Mesothelial cell of epicardium (in vitro differentiated cells): ENCODE measurements at regions not wholly inside any gene's neighbourhood (a gene's known extent, or its start where the extent isn't known, plus 50 kb on each side); places are given as distances from the start of the nearest gene placed in this dataset.
"Not testable (repeated sequence)": the region's sequence is repeated elsewhere in the genome, so short reads cannot be mapped to it uniquely, and the experiment has no call there.

Experiments
- DNase-seq, 2 experiments: peaks; one replicate each; pipeline ENCODE4 v3.0.0; 2021; ENCODE audit warnings: low spot score in 2 of 2; ENCODE audit not compliant: unreplicated experiment in 2 of 2
- H3K27ac Mint-ChIP-seq: 2 replicates; pipeline ENCODE4 v1.8.0; 2021; ENCODE audit warnings: mixed read lengths
- H3K27me3 Mint-ChIP-seq: 2 replicates; pipeline ENCODE4 v1.8.0; 2021; ENCODE audit warnings: low read depth, mixed read lengths
- H3K36me3 Mint-ChIP-seq: 2 replicates; pipeline ENCODE4 v1.8.0; 2021; ENCODE audit warnings: mixed read lengths
- H3K4me1 Mint-ChIP-seq: 2 replicates; pipeline ENCODE4 v1.8.0; 2021; ENCODE audit warnings: mixed read lengths
- H3K4me3 Mint-ChIP-seq: 2 replicates; pipeline ENCODE4 v1.8.0; 2021; ENCODE audit warnings: mild to moderate bottlenecking, moderate library complexity, mixed read lengths
- H3K9me3 Mint-ChIP-seq: 2 replicates; pipeline ENCODE4 v1.8.0; 2021; ENCODE audit warnings: mixed read lengths
- TF ChIP-seq, protein P1 (sequence below): fragments of 200-600 bp; sonication (generic); IDR thresholded peaks from one replicate; pipeline ENCODE4 v1.5.0; 2021; ENCODE audit warnings: antibody characterized with exemption; ENCODE audit not compliant: unreplicated experiment

DNA sequence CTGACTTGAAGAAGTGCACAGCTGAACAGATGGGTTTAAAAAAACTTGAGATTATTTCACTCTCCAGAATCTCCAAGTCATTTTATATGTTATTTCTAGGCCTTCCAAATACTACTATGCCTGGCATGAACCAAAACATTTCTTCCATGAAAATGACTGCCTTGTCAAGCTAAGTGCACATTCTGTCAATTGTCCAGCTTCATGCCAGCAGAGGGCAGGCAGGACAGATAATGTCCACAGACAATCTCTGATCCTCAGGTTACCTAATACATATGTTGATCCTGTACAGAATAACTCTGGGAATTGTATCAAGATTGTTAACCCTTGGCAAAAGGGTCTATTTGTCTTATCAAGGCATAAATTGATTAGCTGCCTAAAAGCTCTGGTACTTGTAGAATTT lies 229.5 kb downstream of the AASDHPPT start:
- TF ChIP-seq, protein P1, sequence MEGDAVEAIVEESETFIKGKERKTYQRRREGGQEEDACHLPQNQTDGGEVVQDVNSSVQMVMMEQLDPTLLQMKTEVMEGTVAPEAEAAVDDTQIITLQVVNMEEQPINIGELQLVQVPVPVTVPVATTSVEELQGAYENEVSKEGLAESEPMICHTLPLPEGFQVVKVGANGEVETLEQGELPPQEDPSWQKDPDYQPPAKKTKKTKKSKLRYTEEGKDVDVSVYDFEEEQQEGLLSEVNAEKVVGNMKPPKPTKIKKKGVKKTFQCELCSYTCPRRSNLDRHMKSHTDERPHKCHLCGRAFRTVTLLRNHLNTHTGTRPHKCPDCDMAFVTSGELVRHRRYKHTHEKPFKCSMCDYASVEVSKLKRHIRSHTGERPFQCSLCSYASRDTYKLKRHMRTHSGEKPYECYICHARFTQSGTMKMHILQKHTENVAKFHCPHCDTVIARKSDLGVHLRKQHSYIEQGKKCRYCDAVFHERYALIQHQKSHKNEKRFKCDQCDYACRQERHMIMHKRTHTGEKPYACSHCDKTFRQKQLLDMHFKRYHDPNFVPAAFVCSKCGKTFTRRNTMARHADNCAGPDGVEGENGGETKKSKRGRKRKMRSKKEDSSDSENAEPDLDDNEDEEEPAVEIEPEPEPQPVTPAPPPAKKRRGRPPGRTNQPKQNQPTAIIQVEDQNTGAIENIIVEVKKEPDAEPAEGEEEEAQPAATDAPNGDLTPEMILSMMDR, result no peak
- Mint-ChIP-seq H3K4me3 (no peak overlapping the region), H3K27ac (no peak overlapping the region), H3K9me3 (peaks cover 26% of the 10 kb centered on the region), H3K27me3 (no peaks in the 10 kb centered on the region), H3K36me3 (no peaks in the 10 kb centered on the region), H3K4me1 (peaks cover 2% of the 10 kb centered on the region)
- no peak for DNase-seq

DNA sequence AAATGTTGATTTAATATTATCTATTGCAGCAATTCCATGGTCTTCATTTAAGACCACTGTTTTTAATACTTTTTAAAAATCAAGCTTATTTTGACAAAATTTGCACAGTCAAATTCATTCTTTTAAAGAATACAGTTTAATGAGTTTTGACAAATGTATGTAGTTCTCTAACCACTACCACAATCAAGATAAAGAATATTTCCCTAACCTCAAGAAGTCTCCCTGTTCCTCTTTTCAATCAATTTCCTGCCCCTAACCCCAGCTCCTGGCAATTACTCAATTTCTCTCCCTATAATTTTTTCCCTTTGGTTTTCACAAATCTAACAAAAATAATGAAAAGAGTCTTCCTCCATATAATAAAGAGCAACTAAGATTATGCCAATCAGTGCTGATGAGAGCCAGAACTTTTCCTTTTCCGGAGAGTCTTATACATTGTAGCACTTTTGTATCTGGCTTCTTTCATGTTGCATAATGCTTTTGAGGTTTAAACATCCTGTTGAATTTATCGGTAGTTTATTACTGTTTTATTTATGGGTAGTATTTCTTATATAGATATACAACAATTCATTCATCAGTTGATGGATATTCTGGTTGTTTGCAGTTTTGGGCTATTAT lies 231.7 kb downstream of the AASDHPPT start:
- no peak overlapping the region for H3K4me3 Mint-ChIP-seq
- H3K36me3 Mint-ChIP-seq, result no peaks in the 10 kb centered on the region
- H3K27ac Mint-ChIP-seq, result no peak overlapping the region
- H3K9me3 Mint-ChIP-seq, result peaks cover 11% of the 10 kb centered on the region
- no peaks in the 10 kb centered on the region for H3K27me3 Mint-ChIP-seq
- DNase-seq, result no peak
- H3K4me1 Mint-ChIP-seq, result peaks cover 2% of the 10 kb centered on the region
- TF ChIP-seq, protein P1, result no peak

DNA sequence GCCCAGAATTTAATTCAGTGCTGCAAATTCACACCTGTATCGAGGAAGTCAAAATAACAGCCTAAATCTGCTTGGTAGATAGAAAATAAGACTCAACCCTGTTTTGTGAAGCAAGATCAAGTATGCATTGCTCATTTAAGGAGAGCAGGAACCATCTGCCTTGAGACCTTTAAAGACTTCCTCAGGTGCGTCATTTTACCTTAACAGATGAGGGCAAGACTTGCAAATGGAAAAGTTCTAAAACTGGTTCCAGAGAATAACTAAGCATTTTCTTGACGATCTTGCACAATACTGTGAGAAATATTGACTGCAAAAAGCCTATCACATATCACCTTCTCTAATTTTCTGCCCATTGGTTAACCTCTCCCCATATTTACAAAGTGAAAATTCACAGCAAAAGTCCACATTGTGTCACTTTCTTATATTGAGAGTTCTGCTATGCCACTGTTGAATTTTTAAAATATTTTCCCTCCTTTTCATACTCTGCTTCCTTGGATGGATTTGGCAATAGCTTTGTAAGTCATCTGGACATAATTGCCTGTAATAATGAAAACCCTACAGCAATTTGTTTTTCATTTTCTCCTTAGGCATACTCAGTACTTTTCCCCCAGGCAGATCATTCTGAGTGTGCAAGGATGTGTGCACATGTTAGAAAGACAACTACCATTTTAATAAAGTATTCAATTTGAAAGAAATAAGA lies 234.2 kb downstream of the AASDHPPT start:
- Mint-ChIP-seq H3K9me3 (no peaks in the 10 kb centered on the region), H3K4me1 (peaks cover 2% of the 10 kb centered on the region), H3K27me3 (no peaks in the 10 kb centered on the region), H3K27ac (no peak overlapping the region), H3K36me3 (no peaks in the 10 kb centered on the region), H3K4me3 (no peak overlapping the region)
- TF ChIP-seq, protein P1, result no peak
- no peak for DNase-seq

DNA sequence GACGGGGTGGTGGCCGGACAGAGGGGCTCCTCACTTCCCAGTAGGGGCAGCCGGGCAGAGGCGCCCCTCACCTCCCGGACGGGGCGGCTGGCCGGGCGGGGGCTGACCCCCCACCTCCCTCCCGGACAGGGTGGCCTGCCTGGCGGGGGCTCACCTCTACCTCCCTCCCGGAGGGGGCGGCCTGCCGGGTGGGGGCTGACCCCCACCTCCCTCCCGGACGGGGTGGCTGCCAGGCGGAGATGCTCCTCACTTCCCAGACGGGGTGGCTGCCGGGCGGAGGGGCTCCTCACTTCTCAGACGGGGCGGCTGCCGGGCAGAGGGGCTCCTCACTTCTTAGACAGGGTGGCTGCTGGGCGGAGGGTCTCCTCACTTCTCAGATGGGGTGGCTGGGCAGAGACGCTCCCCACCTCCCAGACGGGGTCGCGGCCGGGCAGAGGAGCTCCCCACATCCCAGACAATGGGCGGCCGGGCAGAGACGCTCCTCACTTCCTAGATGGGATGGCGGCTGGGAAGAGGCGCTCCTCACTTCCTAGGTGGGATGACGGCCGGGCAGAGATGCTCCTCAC lies 239.8 kb downstream of the AASDHPPT start:
- H3K36me3 Mint-ChIP-seq, H3K27me3 Mint-ChIP-seq, DNase-seq, H3K4me3 Mint-ChIP-seq, H3K27ac Mint-ChIP-seq, H3K4me1 Mint-ChIP-seq: not testable (repeated sequence)
- peaks cover 19% of the 10 kb centered on the region for H3K9me3 Mint-ChIP-seq

- H3K27ac Mint-ChIP-seq, result no peak overlapping the region
- no peaks in the 10 kb centered on the region for H3K36me3 Mint-ChIP-seq
- DNase-seq, result no peak
- H3K27me3 Mint-ChIP-seq, result no peaks in the 10 kb centered on the region
- peaks cover 29% of the 10 kb centered on the region for H3K9me3 Mint-ChIP-seq
- TF ChIP-seq, protein P1, result no peak
- H3K4me1 Mint-ChIP-seq, result no peaks in the 10 kb centered on the region
- no peak overlapping the region for H3K4me3 Mint-ChIP-seq
Measured at GRCh38 chr11:106321601-106322000, 244.1 kb downstream of the AASDHPPT start.

GRCh38 chr11:106322106-106322505 lies 244.6 kb downstream of the AASDHPPT start:
- no peak for DNase-seq
- H3K4me3 Mint-ChIP-seq, result no peak overlapping the region
- H3K27me3 Mint-ChIP-seq, result no peaks in the 10 kb centered on the region
- H3K36me3 Mint-ChIP-seq, result no peaks in the 10 kb centered on the region
- H3K4me1 Mint-ChIP-seq, result no peaks in the 10 kb centered on the region
- no peak overlapping the region for H3K27ac Mint-ChIP-seq
- peaks cover 29% of the 10 kb centered on the region for H3K9me3 Mint-ChIP-seq
- TF ChIP-seq, protein P1, result no peak
